DMS79 treated with DMSO at 0.1 percent for 48 hours (cell line): ENCODE measurements at regions not wholly inside any gene's neighbourhood (a gene's known extent, or its start where the extent isn't known, plus 50 kb on each side); places are given as distances from the start of the nearest gene placed in this dataset.
"Not testable (repeated sequence)": the region's sequence is repeated elsewhere in the genome, so short reads cannot be mapped to it uniquely, and the experiment has no call there.

Experiments used
- DNase-seq: peaks from one replicate; lab custom pipeline; 2025; lab: John Stamatoyannopoulos, UW

DNA sequence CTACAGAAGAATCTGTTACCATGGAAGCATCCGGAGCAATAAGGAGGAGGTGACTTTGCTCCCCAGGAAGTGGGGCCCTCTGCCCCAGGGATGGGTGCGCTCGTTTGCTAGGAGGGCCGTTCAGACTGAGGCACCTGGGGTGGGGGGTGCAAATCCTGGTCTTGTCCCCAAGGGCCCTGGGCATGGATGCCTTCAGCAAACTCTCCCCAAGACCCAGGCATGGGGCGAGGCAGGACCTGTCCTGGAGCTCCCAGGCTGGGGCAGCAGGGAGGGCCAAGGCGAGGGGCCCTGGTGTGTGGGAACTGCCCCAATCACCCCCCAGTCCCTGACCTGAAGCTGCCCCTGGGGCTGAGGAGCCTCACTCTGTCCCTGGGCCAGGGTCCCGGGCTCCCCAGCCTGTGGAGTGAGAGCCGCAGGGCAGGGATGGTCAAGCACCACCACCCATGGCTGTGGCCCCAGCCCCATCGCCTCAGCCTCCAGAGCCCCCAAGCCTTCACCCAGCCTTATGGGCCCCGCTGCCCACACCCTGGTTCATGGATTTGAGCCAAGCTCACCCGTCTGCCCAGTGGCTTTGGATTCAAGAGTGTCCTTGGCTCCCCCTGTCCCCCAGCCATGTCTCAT, 240.6 kb upstream of the SGCG start:
- DNase-seq: no peak

DNA sequence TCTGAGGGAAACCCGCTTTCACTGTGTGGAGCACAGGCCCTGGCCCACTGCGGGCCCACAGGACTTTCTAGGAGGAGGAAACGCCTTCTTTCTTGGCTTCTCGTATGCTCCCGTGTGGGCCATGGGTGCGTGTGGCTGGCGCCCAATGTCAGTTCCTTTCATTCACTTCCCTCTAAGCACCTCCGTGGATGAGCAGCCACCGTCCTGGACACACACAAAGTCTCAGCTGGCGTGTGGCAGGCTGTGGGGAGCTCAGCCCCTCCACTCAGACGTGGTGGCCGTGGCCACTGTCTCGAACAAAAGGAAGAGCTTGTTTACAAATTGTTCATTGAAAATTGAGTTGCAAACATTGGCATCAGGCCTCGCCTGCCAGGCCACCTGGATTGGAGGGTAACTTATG, 240.0 kb upstream of the SGCG start:
- no peak for DNase-seq

DNA sequence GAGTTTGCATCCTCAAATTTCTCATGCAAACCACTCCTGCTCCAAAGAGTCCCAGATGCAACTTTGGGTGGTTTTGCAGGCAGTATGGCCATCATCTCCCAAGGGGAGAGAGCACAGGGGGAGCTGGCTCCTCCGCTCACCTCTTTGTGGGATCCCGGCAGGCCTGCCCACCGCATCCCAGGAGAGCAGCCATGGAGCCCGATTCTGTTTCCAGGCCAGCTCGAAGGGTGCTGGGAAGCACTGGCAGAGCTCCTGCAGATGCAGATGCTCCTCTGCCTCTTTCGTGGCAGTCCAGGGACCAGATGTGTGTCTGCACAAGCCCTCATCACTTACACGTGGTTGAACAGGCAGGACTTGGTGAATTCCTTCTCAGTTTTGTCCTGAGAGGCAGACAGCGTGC, 239.3 kb upstream of the SGCG start:
- DNase-seq: not testable (repeated sequence)

DNA sequence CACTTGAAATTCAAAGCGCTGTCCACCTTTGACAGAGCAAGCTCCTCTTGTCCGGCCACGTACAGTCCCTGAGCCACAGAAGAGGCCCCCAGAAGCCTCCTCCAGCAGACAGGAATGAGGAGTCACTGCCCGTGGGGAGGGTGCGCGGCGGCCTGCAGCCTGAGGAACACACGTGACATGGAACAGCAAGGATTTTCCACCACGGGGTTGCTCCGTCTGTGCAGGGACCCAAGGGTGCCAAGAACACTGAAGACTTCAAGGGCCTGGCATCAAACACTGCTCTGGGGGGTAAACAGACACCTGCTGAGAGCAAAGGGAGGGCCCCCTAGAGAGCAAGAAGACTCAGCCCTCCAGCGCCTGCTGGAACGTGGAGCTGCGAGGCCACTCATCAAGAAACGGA, 237.9 kb upstream of the SGCG start:
- DNase-seq: not testable (repeated sequence)

DNA sequence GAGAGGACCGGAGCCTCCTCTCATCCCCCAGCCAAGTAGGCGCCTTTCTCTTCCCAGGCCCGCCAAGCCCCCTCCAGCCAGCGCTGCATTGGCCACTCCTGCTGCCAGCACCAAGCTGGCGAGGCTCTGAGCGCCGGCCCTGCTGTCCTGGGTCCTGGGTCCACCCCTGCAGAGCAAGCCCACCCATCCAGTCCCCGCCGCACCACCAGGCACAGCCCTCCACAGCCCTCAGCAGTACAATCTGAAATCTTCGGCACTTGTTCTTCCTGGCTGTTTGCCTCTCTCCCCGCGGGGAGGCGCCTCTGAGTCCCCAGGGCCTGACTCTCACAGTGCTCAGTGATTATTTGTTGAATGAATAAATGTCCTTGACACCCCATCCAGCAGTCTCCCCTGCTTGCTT, 236.4 kb upstream of the SGCG start:
- DNase-seq: no peak

DNA sequence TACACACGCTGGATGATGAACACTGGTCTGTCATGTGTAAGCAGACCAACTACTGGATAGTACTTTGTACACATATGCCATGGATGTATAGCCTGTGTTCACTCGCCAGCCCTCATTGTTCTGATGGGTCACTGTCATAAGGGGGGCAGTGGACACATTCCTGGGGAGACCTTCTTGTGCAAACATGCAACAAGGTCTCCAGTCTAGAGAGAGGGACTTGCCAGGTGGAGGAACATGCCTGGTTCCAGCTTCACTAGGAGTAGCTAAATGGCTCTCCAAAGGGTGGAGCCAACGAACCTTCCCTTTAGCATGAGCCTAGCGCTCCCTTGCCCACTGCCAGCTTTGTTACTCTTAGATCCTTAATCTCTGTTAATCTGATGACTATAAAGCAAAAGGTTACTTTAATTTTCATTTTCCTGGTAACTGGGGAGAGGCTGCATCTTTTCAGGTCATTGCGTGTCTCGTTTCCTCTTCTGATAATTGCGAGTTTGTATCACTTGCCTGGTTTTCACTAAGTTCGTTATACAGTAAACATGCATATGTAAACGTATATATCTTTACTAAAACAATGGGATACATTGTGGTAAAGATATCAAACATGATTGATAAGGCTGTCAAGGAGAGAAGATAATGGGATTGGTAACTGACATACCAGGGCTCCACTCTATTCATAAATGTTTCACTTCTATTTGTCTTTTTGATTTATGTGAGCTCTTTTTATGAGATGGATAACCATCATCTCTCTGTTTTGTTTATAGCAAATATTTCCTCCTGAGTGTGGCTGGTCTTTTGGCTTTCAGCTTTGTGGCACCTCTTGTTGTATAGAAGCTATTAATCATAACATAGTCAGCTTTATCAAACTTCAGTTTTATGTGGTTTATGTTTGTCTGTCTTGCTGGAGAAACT, 235.2 kb upstream of the SGCG start:
- no peak for DNase-seq

DNA sequence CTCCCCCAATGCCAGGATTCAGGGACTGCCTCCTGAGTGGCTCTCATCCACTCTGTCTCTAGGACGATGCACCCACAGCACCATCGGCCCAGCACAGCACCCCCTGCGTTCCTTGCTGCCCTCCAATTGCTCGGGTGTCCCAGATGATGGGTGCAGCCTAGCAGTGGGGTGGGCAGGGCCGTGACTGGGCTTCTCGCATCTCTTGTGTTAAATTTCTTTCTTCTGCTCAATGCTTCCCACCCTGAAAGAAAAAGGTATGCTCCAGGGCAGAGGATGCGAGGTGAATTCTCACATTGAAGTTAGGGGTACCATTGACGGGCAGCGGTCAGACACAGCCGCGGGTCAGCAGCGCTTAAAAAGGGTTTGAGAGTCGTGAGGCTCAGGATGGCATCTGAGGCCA, 232.4 kb upstream of the SGCG start:
- DNase-seq: no peak

DNA sequence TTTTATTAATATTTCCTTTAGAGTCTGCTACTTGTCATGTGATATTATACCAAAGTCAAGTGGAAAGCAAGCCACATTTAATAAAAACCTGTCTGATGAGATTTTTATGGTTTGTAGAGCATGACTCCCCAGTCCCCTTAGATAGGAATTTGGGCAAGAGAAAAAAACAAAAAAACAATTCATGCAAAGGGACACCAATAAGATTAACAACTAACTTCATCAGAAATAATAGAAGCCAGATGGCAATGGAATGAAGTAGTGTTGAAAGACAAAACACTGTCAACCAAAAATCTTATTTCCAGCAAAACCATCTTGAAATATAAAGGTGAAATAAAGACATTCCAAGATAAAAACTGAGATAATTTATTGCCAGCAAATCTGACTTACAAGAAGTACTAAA, 228.8 kb upstream of the SGCG start:
- not testable (repeated sequence) for DNase-seq

DNA sequence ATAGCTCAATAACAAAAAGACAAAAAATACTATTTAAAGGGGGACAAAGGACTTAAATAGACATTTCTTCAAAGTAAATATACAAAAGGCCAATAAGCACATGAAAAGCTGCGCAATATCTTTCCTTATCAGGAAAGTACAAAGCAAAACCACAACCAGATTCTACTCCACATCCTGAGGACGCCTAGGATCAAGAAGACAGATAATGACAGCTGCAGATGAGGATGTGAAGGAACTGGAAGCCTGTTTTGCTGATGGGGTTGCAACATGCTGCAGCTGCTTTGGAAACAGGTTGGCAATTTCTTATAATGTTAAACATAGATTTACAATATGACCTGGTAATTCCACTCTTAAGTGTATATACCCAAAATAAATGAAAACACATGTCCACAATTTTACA, 225.6 kb upstream of the SGCG start:
- not testable (repeated sequence) for DNase-seq

DNA sequence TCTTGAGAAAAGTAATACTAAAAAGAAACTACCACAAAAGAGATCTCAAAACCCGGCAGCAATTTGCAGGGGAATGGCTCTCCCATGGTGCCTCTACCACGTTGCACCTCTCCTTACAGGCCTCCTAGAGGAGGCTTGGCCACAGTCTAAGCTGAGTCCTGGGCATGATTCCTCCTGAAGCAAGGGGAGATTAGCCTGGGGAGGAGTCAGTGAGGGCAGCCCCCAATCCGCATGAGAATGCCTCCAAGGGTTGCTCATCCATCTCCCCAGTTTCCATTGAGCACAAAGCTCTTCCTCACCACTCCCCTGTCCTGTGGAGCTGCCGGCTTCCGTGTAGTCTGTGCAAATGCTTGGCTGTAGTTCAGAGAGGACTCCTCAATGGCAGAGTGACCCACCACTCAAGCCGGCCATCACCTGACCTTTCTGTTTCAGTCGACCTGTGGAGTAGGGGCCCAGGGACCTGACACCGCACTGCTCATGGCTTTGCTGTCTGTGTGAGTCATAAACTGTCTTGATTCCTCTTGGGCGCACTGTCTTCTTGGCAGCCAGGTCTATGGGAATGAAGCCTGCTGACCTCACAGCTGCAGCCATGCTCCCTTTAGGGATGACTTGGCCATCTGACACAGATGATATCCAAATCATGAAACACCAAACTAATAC, 224.2 kb upstream of the SGCG start:
- not testable (repeated sequence) for DNase-seq

DNA sequence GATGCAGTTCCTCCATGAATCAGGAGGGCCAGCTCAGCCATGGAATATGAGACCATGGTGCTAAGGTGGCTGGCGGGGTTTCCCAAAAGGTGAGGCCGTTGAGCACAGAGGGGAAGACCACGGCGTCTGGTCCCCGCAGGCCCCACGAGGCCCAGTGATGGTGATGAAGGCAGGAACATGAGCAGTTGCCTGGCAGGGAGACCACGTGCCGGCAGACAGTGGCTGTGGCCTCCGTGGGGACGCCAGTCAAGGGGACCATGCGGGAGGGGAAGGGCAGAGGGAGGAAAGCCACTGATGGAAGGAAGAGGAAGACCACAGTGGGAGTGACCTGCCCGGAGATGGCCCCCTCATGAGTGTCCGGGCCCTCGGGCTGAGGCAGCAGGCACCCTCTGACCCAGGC, 220.9 kb upstream of the SGCG start:
- DNase-seq: not testable (repeated sequence)

DNA sequence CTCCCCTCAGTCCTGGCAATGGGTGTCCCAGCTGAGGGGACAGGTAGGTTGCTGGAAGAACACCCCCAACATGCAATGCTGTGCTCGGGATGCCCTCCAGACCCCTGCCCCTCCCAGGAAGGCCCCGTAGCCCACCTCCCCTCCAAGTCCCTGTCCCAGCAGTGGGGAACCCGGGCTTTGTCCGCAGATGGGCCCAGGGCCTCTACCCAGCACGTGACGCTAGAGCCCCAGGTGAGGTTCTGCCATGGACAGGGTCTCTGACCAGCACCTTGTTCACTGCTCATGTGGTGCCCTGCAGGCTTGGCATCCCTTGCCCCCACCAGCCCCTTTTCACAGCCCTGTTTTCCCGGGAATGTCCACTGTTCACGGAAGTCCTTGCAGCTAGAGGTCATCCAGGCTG, 220.0 kb upstream of the SGCG start:
- no peak for DNase-seq

DNA sequence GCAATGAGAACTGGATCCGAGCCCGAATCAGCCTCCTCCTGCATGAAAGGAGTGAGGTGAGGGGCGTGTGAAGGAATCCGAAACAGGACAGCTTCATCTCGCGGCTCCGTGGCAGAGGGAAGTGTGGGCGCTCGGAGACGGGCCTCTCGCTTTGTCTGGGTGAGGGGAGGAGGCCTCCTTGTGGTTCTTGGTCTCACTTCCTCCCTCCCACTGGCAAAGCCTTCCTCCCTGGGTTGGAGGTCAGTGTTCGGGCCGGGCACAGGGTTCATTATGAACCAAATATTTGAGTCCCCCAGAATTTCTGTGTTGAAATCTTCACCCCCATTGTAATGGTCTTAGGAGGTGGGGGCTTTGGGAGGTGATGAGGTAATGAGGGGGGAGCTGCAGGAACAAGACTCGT, 219.4 kb upstream of the SGCG start:
- not testable (repeated sequence) for DNase-seq

DNA sequence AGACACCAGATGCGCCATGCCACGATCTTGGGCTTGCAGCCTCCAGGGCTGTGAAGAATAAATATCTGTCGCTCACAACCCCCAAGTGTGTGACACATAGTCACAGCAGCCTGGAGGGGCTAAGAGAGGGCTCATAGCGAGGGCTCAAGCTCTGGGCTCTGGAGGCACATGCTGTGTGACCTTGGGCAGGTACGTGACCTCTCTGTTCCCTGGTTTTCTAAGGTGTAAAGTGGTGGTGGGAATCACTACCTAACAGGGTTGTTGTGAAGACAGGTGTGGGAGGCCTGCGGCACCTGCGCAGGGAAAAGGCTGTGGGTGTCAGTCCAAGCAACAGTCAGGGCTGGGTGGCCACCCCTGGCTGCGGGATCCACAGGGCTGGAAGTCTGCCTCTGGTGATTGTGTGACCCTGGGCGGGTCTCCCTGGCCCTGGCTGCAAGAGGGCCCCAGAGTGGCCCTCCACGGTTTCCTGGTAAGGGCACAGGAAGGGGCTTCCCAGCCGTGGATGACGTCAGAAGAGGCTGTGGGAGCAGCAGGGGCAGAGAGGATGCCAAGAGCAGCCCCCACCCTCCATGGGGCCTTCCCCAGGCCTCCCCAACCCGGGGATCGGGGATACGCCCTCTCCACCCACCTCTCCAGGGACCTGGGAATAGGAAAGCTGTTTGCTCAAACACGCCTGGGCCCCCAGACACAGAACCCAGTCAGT, 218.8 kb upstream of the SGCG start:
- no peak for DNase-seq

DNA sequence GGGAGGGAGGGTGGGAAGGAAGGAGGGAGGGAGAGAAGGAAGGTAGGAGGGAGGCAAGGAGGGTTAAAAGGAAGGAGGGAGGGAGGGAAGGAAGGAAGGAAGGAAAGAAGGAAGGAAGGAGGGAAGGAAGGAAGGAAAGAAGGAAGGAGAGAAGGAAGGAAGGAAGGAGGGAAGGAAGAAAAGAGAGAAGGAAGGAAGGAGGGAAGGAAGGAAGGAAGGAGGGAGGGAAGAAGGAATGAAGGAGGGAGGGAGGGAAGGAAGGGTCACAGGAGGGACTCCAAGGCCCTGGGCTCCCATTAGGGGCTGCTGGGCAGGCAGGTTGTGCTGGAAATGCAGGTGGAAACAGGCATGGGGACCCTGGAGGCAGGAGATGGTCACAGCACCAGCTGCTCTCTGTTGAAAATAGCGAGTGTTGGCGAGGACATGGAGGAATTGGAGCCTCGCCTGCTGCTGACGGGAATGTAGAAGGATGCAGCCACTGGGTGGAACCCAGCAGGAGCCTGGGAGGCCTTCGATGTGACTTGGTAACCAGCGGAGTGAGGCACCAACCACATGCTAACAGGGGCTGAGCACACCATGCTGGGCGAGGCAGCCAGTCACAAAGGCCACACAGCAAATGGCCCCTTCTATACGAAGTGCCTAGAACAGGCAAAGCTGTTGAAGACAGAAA, 217.3 kb upstream of the SGCG start:
- DNase-seq: not testable (repeated sequence)

DNA sequence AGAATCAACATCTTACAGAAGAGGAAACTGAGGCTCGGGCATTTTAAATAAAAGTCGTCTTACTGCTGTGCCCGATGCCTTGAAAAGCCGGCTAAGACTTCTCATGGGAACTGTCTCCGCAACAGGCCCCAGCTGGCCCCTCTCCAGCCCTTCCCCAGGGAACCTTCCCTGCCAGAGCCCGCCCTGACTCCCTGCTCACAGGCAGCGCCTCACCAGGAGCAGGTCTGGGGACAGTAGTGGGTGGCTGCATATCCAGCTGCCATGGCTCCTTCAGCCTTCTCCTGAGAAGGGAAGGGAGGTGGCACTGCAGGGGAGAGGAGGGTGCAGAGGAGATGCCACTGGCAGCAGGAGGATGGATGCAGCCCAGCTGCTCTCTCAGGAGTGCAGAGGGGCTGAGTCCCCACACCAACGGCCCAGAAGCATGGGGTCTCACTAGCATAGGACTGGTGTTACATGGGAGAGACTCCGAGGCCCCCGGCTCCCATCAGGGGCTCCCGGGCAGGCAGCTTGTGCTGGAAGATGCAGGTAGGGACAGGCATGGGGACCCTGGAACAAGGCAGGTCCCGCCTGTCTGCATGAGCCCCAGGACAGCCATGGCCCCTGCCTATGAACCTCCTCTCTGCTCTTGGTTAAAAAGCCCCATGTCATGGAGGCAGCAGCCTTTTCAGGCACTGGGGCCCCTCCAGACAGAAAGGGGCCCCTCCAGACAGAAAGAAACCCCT, 216.4 kb upstream of the SGCG start:
- DNase-seq: no peak

DNA sequence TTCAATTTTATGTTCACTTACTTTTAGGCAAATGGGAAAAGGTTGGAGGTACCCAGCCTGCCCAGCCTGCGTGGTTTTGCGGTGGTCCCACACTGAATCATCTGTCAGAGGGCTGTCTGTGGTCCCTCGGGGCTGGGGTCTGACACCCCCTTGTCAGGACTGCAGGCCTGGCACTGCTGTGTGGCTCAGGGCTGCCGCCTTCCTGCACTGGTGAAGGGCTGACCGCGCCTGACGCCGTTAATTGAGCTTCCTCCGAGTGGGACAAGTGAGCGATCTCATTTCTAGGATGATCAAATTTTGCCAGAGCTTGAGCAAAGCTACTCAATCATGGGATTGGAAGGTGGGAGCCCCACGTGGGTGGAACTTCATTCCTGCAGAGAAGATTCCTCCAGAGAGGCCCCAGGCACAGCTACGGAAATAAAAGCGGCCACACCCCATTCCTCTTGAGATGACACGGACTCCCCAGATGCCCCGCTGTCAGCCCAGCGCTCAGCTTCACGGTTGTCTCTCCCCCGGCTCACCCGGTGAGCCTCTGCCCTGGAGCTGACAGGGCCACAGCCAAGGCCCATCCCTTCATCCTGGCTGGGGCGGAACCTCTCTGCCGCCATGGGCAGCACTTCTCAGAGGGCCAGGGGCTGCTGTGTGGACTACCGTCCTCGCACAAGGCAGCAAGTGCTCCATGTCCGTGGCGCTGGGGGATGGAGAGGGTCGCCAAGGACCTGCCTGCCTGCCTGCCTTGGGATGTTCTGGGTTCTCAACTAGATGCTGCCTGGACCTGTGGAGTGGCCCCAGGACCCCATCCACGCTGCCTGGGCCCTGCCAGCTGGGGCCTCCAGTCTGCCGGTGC, 215.5 kb upstream of the SGCG start:
- not testable (repeated sequence) for DNase-seq

DNA sequence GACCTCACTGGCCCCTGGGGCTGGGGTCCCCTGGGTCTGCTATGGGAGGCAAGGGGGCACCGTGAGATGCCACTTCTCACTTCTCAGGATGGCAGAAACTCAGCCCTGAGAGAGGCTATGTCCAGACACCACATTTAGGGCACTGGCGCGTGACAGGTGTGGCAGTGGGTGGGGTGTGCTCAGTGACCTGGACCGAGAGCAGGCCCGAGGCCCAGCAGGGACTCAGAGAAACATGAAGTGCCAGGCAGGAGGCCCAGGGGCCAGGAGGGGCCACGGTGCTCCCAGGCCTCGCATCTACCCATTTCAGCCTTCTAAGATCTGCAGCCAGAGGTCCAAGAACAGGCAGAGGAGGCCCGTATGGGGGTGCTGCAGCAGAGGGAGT, 214.9 kb upstream of the SGCG start:
- DNase-seq: not testable (repeated sequence)

DNA sequence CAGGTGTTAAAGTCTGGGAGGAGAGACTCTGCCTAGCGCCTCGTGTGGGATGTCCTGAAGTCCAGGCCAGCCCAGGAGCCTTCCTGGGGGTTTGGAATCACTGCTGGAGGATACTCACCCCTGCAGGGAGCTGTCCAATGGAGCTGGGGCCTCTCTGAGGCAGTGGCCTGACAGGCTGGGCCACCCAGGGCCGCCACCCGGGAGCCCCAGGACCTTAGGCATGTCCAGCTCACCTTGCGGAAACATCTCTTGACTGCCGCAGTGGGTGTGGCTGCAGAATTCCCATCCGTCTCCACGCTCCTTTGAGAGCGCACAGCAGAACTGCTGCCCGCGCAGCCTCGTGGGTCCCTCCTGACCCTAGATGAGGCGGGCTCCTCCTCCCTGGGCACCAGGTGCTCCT, 214.0 kb upstream of the SGCG start:
- DNase-seq: not testable (repeated sequence)

DNA sequence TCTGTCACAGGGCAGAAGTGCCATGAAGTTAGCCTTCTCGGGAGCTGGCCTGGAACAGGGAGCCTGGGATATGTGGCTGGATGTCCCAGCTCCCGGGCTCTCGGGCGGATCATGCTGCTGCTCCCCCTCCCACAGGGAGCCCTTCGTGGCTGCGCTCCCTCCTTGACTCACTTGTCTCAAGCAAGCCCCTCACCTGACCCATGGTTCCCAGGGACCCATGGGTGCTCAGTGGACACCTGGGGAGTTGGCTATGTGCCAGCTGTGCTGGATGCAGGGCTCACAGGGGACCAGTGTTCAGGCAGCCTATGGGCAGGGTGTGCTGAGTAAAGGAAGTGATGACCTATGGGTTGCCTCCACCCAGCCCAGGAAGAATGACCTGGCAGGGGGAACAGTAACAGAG, 213.1 kb upstream of the SGCG start:
- no peak for DNase-seq
